ENCODE measurements at regions not wholly inside any gene's neighbourhood (a gene's known extent, or its start where the extent isn't known, plus 50 kb on each side); places are given as distances from the start of the nearest gene placed in this dataset.
"Not testable (repeated sequence)": the region's sequence is repeated elsewhere in the genome, so short reads cannot be mapped to it uniquely, and the experiment has no call there.

DNA sequence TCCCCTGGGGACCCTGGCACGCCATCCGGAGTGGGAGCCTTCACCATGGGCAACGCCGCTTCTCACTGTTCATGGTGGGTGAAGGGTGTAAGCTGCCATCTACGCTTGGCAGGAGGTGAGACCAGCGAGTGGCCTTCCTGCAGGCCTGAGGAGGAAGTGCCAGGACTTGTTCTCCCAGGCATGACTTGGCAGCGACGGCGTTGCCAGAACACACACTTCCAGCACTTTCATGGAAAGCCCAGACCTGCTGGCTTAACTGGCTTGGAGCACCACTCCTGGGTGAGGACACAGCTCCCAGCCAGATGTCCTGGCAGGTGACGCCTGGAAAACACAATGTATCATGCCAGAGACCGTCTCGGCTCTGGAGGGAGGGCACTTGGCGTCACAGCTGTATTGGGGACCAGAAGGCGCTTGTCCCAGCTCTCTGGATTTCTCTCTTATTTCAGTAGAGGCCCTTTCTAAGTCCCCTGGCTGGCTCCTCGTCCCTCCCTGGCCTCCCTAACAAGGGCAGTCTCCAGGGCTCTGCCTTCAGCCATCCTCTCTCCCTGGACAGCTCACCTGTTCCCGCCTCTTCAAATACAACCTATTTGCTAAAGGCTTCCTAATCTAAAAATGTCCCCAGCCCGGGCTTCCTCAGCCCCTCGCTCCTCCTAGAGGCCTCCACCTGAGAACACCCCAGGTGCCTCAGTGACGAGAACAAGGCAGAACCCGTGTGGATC lies 188.3 kb downstream of the OLFM1 start:
- DNase-seq (ENCODE audit: low read depth): no peak

DNA sequence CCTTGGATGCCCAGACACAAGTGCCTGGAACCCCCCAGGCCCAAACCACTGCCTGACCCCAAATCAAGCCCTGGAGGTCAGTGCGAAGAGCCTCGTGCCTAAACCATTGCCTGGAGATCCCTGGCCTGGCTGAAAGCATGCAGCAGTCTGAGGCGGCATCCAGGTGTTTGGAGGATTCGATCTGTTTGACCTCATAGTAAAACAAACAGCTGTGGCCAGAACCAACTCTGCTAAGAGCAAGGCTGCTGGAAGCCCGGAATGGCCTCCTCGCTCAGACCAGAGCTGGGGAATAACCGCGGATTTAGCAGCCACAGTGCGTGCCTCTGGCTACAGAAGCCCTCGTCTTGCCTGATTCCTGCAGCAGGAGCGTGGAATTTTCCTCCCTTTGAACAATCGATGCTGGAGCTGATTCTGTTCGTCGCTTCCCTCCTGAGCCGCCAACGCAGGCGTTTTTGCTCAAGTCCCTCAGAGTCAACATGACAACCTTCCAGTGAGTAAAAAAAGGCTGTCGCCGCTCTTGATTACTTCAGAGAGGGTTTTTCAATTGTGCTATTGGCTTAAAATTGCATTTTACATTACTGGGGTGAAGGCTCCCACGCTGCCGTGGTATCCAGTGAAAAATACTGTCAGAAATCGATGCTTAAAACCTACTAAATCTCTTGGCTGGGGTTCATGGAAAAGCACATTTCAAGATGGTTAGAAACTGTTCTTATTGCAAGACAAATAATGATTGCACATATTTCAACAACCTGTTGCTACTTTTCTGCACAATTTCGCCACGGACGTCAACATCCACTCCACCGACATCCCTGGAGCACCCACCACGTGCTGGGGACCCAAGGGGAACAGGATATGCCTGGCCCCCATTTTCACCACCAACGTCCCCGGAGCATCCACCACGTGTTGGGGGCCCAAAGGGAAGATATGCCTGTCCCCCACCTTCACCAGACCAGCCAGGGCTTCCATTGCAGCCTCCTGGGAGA lies 190.0 kb downstream of the OLFM1 start:
- DNase-seq (ENCODE audit: low read depth): no peak

DNA sequence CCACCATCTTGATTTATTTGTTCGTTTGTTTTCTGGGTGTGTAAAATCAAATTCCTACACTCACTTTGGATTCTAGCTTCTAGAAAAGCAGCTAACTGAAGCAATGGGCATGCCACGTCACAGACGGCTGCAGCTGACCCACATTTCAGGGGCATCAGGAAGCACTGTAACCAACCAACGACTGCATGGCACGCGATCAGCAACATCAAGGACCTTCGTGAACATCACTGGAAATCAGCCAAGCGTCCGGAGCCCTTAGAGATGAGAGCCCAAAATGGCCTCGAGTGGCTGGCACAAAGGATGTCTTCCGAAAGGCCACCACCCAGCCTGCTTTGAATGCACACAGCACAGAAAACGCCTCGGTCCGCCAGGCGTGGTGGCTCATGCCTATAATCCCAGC lies 191.1 kb downstream of the OLFM1 start:
- DNase-seq (ENCODE audit: low read depth): no peak

DNA sequence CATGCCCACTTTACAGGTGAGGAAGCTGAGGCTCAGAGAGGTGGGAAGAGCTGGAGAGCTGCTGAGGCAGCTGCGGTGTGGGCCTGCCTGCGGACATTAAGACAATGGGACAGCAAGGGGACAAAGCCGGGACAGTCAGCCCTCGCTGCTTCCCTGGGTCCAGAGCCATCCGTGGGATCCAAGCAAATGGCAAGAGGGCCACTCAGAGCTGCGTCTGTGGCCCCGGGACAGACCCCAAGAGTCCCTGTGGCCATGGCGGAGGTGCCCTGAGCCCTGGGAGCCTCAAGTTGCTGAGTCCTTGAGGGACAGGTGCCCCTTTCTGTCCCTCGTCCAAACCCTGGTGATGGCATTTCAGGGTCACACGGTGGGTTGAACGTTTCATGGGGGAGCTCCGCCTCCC lies 191.9 kb downstream of the OLFM1 start:
- DNase-seq (ENCODE audit: low read depth): no peak

DNA sequence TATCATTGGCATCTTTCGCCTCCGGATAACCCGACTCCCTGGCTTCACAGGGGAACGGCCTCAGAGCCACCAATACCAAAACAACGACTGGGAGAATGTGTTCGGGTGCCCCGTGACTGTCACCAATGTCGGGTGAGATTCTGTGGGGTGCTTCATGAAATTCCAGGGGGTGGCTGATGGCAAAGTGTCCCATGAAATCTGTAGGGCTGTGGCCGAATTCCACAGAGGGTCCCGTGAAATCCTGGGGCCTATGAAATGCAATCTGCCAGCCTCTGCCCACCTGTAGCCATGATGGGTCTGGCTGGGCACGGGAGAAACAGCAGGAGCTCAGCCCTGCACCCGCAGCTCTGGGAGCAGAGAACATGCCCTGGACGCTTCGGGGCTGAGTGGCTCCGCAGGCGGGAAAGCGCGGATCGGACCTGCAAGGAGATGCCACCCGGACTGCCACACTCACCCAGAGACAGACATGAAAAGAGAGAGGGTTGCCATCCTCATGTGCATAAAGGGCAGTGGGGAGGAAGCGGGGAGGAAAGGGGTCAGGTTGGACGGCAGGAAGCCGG lies 192.4 kb downstream of the OLFM1 start:
- no peak for DNase-seq (ENCODE audit: low read depth)

DNA sequence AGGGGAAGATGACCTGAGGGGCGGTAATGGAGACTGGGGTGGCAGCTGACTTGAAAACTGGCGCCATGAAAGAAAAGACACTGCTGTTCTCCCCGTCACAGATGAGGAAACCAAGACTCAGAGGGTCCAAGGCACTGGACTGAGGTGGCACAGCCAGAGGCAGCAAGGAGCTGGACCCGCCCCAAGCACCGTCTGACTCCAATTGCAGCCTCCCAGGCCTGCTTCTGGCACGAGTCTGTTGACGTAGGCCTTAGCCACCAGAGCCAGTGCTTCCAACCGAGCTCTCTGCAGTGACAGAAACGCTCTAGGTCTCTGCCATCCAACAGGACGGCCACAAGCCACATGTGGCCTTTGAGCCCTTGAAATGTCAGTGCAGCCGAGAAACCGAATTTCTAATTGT lies 193.2 kb downstream of the OLFM1 start:
- no peak for DNase-seq (ENCODE audit: low read depth)

DNA sequence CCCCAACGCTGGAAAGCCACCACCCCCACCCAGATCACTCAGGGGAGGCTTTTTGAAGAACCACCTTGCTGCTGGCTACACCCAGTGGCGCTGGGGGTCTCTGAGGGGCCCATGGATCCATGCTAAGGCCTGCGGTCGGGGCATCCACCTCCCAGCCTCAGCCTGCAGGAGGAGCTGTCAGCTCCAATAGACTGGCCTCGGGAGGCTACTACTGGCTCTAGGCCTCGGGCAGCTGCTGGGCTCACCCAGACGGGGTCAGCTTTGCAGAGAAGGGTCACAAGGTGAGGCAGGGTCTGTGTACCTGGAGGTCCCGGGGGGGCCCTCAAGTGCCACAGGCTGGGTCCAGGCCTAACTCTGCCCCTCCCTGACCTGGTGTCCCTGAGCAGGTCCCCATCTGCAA lies 193.7 kb downstream of the OLFM1 start:
- DNase-seq (ENCODE audit: low read depth): no peak

DNA sequence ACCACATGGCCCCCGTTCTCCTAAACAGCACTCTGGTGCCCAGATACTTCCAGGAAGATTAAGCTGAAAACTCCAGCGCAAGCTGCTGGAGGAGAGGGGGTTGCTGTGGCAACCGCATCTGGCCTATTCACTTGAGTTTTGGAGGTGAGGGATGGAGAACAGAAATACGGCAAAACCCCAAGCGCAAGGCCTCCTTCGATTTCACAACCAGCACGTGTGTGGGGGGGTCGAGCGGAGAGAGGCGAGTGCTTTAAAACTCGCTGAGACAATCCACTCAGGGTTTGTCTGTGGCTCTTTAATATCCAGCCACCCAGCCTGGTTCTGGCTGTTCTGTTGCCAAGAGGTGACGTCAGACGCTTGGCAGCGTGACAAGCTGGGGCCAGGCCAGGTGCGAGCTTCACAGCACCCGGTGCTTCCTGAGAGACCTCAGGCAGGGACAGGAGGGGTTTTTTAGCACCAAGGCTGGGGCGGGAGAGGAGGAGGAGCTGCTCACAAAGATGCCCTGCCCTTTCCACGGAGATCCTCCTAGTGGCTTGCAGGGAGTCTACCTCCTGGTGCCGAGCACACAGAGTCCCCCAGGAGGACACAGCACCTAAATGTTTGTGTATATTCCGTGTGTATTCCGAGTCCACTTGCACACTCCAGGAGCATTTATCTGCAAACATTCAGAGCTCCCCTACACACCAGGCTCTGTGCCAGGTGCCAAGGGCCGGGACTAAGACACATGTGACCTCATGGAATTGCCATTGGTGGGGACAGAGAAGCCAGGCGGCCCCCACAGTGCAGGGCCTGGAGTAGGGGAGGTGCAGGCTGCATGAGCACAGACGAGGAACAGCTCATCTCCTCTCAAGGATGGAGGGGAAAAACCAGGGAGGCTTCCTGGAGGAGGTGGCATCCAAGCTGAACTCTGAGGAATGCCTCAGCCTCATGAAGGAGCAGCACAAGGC lies 194.6 kb downstream of the OLFM1 start:
- DNase-seq (ENCODE audit: low read depth): no peak

DNA sequence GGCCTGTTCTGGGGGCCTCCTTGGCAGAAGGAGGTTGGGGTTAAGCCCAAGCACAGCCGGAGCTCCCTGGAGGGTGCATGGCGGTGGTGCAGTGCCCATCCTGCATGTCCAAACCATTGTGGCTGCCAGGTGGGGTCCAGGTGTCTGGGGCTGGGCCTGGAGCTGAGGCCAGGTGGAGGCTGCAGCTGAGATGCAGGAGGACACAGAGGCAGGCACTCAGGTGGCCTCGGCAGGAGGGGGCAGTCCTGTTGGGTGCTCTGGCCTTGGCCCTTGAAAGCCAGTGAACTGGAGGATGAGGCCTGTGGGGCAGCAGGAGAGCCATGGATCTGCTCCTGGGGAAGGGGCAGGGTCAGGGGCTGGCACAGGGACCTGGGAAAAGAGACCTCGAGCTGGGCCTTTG lies 195.3 kb downstream of the OLFM1 start:
- DNase-seq (ENCODE audit: low read depth): no peak

DNA sequence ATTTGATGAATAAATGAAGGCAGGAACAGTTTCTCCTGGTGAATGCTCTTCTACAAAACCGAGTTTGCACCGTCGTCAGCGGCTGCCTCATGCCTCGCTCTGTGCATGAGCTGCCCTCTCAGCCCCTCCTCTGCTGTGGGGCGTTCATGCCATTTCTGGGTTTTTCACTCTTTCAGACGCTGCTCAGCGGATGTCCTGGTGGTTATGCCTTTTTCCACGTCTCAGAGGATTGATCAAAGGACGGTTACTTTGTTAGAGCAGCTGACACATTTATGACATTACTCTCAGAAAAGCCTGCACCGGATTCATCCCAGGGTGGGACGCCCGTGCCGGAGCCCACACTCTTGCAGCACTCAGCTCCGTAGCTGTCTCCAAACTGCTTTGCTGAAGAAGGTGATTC lies 195.9 kb upstream of the PPP1R26 start:
- DNase-seq (ENCODE audit: low read depth): no peak

DNA sequence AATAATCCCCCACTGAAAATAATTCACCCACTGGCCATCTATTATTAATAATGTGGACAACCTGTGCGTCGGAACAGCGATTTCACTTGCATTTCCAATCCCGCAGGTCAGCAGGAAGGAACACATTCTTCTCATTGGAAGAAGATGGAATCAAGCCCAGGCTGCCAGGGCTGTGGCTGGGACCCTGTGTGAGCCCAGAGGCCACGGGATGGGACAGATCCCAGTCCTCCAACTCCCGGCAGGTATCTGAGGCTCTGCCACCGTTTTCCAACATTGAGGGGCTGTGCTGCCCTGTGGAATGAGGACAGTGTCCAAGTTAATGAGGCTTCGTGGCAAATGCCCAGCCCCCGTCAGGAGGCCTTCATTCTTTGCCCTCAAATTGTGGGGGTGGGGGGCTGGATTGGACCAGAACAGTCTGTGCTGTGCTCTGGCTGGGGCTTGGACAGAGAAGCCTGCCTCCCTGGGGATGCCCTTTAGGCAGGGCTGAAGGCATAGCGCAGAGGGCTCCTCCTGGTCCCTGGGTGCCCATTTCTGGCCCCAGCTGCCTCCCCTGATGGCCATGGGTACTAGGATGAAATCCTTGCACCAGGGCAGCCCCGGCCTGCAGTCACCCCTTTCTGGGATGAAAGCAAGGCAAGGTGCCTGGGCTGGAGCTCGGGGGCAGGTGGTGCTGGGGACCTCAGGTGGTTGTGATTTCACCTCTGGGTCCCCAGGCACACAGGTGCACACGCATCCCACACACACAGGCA lies 195.0 kb upstream of the PPP1R26 start:
- no peak for DNase-seq (ENCODE audit: low read depth)

DNA sequence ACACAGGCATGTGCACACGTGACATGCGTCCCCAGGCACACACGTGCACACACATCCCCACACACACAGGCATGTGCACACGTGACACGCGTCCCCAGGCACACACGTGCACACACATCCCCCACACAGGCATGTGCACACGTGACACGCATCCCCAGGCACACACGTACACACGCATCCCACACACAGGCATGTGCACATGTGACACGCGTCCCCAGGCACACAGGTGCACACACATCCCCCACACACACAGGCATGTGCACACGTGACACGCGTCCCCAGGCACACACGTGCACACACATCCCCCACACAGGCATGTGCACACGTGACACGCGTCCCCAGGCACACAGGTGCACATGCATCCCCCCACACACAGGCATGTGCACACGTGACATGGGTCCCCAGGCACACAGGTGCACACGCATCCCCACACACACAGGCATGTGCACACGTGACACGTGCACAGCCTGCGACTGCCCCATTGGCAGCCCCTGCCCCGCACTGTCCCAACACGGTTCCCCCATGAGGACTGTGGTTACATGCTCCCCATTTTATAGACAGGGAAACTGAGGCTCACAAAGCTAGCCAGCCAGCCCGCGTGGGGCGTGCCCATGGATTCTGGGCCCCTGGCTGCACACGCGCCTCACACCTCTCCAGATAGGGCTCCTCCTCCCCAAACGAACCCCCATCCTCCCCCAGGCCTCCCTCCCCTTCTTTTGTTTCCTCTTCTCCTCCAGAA lies 193.2 kb upstream of the PPP1R26 start:
- not testable (repeated sequence) for DNase-seq (ENCODE audit: low read depth)

DNA sequence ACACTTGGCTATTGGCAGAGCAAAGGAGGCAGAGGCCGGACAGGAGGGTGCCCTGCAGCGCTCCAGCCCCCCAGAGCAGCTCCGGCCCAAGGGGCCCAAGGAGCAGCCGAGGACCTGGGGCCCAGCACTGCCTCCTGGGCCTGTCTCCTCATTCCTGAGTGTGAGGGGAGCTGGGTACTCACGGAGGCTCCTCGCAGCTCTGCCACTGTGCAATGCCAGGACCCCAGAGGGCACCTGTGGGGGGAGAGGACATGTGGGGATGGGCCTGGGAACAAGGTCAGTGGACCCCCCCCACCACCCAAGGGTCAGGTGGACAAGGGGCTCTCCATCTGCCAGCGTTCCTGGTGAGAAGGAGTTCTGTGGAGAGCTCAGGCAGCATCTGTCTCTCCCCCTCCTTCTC lies 192.6 kb upstream of the PPP1R26 start:
- DNase-seq (ENCODE audit: low read depth): no peak

DNA sequence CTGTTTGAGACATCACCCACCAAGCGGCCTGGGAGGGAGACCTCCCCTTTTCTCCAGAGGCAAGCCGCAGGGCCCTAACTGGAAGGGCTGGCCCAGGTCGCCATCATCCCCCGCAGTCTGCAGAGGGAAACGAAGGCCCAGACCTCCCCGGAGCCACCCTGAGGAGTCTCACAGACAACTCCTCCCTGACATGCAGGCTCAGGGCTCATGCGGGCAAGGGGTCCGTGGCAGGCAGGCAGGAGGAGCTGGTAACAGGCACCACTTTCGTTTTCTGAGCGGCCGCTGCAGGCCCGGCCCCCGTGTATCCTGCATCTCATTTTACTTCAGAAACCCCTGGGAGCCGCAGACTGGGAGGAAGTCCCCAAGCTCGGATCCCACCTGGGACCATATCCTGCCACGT lies 192.0 kb upstream of the PPP1R26 start:
- DNase-seq (ENCODE audit: low read depth): no peak

DNA sequence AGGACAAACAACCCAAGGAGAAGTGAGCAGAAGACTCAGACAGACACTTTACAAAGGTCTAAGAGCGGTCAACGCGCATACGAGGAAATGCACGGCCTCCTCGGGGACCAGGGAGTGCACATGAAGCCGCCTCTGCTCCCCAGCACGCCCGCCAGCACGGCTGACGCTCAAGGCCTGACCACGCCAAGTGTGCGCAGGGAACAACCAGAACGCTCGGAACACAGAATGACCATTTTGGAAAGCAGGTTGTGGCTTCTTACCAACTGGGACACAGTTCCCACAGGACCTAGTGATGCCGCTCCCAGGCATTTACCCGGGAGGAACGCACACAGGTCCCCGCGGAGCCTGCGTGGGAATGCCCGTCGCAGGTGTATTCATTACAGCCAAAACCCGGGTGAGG lies 191.5 kb upstream of the PPP1R26 start:
- no peak for DNase-seq (ENCODE audit: low read depth)

DNA sequence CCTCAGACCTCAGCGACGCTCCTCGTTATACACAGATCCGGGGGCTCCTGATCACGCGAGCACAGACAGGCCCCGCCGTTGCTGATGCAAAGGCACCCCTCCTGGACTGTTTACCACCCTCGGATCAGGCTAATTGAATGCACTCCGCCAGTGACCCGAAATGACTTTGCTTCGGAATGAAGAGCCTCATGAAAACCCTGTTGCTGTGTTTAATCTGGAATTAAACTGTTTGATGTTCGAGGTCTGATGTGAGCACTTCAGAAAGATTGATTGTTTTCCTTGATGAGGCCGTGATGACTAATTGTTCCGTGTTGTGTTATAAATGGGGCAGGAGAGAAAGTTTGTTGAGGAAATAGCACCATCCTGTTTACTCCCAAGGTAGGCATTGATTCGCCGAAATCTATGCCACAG lies 190.5 kb upstream of the PPP1R26 start:
- DNase-seq (ENCODE audit: low read depth): no peak

DNA sequence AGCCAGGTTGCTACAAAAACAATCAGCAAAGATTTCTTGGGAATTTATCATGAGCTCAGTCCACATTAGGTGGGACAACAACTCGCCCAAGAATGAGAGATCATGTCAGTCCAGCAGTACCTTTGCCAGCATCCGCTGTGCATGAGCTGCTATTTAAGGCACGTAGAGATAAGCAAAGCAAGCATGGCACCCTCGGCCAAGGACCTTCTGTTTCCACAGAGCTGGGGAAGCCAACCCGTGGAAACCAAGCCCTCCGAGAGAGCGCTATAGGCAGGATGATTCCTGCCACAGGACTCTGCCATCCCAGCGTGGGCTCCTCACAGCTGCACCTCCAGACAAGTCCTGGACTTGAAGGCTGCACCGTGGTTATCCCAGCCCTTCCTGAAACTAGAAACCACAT lies 189.5 kb upstream of the PPP1R26 start:
- DNase-seq (ENCODE audit: low read depth): no peak

DNA sequence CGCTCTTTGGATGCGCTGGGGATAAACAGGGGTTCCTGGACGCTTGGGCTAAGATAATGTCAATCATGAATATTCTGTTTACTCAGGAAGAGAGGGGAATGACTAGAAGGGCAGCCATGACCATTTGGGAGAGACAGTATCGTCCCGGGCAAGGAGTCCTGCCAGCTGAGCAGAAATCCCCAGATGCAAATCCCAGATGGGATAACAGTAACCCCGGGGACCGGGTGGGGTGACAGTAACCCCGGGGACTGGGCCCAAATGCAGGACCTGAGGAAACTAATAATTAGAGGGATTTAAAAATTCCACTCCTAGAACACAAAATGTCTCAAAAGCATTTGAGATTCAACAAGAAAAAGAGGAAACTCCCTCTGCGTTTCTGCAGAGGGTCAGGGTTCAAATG lies 189.0 kb upstream of the PPP1R26 start:
- DNase-seq (ENCODE audit: low read depth): no peak

DNA sequence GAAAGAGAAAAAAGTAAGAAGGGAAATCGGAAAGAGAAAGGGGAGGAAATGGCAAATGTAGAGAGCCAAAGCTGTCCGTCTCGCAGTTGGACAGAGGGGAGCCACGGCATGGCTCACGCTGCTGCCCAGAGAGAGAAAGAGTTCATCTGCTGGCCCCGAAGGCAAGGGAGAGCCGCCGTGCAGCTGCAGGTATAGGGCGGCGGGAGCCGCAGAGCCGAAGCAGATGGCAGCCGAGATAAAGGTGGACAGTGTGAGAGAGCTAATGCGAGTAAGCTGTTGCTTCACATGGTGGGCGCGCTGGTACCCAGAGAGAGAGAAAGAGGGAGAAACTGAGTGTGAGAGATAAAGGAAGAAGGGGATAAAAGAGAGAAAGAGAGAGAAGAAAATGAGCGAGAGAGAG lies 188.4 kb upstream of the PPP1R26 start:
- no peak for DNase-seq (ENCODE audit: low read depth)

DNA sequence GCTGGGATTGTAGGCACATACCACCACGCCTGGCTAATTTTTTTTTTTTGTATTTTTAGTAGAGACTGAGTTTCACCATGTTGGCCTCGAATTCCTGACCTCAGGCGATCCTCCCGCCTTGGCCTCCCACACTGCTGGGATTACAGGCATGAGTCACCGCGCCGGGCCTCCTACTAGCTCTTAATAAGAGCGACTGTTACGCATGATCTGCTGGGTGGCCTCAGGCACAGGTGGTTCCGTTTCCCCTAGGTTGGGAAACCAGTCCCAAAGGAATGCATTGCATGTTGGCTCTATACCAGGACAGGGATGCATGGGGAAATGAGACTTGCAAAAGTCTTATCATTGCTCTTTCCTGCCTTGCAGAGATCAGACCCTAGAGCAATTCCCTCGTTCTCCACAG lies 184.7 kb upstream of the PPP1R26 start:
- DNase-seq (ENCODE audit: low read depth): no peak

Measured in activated T-helper 9 cell treated with anti-CD3 and anti-CD28 coated beads, Interleukin-2, amount 50 U/mL, for 16 hours (primary cell).